GM18511 (cell line): ENCODE measurements at regions not wholly inside any gene's neighbourhood (a gene's known extent, or its start where the extent isn't known, plus 50 kb on each side); places are given as distances from the start of the nearest gene placed in this dataset.
"Not testable (repeated sequence)": the region's sequence is repeated elsewhere in the genome, so short reads cannot be mapped to it uniquely, and the experiment has no call there.

Source experiments
- ATAC-seq: cut with Tn5 transposase; IDR thresholded peaks from one replicate; pipeline ENCODE4 v1.9.1; 2021; ENCODE audit warnings: mild to moderate bottlenecking, moderate library complexity; ENCODE audit not compliant: unreplicated experiment

DNA sequence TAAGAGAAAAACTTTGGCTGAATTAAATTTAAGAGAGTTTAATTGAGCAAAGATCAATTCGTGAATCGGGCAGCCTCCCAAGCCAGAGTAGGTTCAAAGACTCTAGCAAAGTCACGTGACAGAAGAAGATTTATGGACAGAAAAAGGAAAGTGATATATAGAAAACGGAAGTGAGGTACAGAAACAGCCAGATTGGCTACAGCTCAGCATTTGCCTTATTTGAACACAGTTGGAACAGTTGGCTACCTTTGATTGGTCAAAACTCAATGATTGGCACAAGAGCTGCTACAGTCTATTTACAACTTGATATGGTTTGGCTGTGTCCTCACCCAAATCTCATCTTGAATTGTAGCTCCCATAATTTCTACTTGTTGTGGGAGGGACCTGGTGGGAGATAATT, 102.6 kb downstream of the PLG start:
- no peak for ATAC-seq

DNA sequence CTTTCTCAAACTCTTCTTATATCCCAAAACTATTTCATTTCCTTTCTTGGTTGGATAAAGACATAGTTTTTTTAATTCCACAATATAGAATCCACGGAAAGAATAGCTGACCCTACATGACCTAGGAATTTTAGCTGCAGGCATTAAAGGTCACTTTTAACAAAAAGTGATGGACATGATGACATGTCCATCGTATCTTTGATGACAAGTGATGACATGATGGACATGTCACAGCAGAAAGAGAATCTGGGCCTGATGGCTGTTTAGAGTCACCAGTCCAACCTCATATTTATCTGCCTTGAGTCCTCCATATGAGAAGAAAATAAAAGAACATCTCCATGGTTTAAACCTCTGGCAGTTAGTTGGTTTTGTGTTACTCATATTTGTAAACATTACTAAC, 106.2 kb downstream of the PLG start:
- ATAC-seq: no peak

DNA sequence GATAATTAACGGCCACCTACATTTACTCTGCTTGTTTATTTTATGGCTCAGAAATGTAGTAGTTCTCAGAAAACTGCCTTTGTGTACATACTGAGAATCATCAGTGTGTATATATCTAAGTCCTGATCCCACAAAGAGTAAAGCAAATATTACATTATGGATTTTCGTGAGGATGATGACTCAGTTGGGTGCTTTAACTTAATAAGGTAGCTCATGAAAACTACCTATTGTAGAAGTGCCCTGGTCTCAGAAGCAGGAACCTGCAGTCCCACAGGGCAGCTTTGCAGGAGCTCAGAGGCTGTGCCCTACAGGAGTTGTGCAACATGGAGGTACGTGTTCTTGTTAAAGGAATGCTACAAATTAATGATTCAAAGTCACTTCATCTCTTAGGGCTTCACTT, 108.2 kb downstream of the PLG start:
- no peak for ATAC-seq

DNA sequence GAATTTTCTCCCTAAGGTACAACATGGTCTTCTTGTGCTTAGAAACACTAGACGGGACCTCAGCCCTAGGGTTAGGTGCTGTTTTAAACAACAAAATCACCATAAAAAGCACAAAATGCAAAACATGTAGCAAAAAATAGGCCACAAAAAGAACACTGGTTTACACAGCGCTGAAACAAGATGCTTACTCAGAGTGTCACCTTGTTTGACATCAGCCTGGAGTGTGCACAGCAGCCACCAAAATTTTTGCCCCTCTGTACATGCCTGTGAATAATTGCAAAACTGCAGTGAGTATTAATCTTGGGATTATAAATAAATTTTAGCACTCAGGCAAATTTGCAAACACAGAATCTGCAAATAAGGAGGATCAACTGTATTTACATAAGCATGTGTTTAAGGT, 110.1 kb downstream of the PLG start:
- no peak for ATAC-seq

DNA sequence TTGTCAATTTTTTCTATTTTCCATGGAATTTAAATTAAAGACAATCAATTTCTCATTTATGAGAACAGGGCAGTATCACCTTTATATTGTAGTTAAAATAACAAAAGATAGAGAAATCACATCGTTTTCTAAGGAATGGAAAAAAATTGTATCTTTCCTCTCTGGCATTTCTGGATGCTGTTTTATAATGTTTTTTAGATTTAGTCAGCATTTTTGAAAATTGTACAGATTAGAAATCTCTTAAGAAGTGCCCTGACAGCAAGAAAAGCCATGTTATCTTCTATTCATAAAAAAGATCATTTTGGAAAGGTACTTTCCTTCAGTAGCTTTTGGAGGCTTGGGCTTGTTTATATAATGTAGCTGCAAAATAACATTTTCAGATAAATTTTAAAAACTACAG, 116.9 kb downstream of the PLG start:
- no peak for ATAC-seq

DNA sequence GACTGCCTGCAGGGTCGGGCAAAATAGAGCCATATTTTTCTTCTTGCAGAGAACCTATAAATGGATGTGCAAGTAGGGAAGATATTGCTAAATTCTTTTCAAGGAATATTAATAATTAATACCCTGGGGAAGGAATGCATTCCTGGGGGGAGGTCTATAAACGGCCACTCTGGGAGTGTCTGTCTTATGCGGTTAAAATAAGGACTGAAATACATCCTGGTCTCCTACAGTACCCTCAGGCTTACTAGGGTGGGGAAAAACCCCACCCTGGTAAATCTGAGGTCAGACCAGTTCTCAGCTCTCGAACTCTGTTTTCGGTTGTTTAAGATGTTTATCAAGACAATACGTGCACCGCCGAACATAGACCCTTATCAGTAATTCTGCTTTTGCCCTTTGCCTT, 118.6 kb downstream of the PLG start:
- ATAC-seq: not testable (repeated sequence)

DNA sequence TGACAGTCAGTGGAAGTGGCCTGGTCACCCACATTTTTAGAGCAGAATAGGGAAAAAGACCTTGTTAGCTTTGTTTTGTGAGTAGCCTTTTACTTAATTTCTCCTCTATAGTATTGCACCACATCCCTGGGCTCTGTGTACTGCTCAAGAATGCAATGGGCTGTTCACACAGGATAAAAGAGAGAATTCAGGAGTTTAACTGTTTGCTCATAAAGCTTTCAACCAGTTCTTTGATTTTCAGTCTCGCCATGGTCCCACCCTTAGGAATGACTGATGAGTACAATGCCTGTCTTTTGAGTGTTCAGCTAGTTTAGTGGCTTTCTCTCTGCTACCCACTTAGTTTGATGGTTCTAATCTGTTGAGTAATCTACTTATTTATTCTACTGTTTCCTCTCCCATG, 129.7 kb downstream of the PLG start:
- ATAC-seq: no peak

DNA sequence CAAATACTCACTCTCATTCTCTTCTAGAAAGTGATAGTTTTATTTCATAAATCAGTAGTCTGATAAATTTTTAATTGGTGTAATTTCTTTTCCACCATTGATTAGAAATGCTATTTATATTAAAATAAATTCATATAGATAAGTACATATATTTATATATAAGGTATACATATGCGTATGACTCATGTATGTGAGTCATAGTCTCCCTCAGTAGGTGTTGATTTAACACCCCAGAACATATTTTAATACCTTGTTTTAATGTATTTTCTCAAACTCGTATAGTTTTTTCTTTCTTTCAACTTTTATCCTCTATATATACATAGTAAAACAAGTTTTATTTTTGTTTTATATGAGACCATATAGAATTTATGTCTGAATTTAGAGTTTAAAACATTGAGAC, 130.4 kb downstream of the PLG start:
- no peak for ATAC-seq

DNA sequence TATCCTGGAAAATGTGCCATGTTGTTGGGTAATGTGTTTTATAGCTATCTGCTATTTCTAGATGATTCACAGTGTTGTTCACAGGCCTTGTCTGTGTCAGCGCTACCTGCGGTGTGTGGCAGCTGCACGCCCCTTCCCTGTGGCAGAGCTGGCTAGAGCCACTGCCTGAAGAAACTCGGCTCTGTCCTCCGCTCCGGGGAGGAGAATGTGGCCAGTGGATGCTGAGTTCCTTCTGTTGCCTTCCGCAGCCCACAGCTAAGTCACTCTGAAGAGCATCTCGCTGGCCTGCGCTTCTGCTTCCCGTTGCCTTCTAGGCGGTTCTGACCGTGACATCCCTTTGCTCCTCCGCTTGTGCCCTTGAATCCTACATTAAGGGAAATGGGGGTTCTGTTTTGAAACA, 135.1 kb downstream of the PLG start:
- ATAC-seq: no peak

DNA sequence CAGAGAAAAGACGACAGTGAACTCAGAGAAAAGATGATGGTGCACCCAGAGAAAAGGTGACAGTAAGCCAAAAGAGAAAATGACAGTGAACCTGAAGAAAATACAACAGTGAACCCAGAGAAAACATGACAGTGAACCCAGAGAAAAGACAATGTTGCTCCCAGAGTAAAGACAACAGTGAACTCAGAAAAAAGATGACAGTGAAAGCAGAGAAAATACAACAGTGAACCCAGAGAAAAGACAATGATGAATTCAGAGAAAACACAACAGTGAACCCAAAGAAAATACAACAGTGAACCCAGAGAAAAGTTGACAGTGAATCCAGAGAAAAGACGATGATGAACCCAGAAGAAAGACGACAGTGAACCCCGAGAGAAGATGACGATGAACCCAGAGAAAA, 140.5 kb upstream of the MAP3K4 start:
- ATAC-seq: no peak

DNA sequence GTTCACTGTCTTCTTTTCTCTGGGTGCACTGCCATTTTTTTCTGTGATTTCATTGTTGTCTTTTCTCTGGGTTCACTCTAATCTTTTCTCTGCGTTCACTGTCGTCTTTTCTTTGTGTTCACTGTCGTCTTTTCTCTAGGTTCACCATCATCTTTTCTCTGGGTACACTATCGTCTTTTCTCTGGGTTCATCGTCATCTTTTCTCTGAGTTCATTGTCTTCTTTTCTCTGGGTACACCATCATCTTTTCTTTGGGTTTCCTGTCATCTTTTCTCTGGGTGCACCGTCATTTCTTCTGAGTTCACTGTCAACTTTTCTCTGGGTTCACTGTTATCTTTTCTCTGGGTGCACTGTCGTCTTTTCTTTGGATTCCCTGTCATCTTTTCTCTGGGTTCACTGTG, 137.6 kb upstream of the MAP3K4 start:
- no peak for ATAC-seq

DNA sequence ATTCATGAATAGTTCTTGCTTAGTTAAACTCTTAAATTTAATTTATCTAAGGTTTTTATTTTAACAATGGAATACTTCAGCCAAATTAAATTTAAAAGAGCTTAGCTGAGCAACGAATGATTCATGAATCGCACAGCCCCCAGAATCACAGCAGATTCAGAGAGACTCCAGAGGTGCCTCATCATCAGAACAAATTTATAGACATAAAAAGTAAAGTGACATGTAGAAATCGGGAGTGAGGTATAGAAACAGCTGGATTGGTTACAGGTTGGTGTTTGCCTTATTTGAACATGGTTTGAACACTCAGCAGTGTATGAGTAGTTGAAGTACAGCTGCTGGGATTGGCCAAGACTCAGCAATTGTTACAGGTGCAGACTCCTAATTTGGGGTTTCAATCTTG, 132.7 kb upstream of the MAP3K4 start:
- no peak for ATAC-seq

DNA sequence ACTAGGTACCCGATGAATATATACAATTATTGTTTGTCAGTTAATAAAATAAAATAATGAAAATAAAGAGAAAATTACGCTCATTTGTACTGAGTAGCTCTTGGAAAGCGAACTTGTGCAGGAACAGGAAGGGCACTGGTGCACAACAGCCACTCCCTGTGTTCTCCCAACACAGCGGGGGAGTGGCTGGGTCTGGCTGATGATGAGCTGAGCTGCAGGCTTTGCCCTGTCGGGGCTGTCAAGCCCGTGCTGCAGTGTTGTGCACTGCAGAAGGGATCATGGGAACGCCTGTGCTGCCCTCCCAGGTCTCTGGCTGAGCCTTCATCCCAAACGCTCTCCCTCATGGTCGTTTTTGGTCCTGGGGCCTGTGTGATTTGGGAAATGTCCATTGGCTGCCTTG, 131.7 kb upstream of the MAP3K4 start:
- ATAC-seq: no peak

DNA sequence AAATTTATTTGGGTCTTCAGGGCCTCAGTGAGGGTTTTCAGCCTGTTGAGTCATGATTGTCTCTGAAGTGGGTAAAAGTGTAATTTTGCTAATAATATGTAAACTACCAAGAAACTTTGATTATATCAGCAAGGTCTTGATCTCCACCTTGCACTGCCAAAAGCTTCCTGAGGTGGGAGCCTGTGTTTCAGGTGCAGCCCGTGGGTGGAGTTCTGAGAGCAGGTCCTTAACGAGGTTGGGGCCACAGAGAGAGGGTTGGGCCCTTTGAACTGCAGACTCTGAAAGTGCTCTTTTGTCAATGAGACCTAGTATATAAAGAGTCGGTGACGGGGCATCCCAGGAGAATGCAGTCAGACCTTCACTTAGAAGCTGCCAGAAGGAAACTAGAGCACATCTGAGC, 129.7 kb upstream of the MAP3K4 start:
- ATAC-seq: no peak

DNA sequence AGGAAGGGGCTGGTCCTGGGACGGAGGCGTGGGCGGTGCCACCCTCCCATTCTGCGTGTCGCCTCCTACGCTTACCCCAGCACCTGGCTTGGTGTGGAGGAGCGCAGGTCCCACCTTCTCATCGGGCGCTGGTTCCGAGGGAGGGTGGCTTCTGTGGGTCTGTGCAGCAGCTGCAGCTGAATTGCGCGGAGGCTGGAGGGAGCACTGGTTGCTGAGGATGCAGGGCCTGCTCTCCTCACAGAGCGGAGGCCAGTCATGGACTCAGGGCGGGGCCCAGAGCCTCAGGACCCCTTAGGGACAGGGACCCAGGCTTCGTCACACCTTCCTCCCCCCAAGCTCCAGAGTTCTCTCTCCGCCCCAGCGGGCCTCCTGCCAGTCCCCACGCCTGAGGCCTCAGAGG, 127.8 kb upstream of the MAP3K4 start:
- no peak for ATAC-seq

DNA sequence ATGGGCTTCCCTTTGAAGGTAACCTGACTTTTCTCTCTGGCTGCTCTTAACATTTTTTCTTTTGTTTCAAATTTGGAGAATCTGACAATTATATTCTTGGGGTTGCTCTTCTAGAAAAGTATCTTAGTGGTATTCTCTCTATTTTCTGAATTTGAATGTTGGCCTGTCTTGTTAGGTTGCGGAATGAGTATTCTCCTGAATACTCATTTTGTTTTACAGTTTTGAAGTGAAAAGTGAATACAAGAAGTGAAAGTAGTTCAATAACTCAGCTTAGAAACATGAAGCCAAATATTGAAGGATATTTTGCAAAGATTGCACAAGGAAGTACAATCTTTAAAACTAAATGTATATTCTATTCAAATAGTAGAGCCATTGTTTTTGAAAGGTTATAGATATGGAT, 120.2 kb upstream of the MAP3K4 start:
- ATAC-seq: peak; percentile 77

DNA sequence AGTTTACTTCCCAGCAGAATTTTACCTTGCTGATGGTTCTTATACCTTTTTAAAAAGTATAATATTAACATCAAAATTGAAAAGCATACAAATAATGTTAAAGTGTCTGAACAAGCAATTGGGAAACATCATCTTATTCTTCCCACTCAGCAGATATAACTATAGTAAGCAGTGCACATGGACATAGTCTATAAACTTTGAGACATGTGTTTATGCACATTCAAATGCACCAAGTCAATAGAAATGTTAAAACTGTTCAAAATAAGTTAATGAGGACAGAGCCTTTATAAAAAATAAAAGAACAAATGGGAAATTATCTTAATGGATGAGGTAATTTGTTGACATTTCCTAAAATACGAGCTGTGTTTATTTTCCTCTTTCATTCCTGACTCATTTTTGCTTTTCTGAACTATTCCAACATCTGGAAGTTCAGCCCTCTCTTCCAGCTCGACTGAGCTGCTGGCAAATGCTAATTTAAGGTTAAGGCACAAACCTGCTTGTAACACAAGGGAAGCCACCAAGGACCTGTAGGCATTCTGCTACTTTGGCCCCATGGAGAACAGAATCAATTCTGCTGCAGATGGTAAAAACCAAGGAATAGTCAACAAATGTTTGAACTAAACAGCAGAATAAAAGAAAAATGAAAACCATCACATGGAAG, 110.3 kb upstream of the MAP3K4 start:
- ATAC-seq: no peak

DNA sequence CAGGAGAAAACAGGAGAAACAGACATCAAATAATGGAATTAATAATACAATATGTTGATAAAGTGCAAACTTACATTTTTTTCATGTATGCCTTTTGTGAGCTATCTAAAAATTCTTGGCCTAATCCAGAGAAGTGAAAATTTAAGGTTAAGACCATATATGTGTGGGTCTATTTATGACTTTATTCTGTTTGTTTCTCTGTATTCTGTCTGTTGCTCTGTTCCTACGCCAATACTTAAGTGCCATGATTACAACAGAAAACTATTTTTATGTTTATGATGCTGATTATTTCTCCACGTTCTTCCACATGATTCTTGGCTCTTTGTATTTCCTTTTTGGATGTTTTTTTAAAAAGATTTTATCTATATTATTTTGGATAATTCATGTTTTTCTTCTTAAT, 109.6 kb upstream of the MAP3K4 start:
- ATAC-seq: no peak

DNA sequence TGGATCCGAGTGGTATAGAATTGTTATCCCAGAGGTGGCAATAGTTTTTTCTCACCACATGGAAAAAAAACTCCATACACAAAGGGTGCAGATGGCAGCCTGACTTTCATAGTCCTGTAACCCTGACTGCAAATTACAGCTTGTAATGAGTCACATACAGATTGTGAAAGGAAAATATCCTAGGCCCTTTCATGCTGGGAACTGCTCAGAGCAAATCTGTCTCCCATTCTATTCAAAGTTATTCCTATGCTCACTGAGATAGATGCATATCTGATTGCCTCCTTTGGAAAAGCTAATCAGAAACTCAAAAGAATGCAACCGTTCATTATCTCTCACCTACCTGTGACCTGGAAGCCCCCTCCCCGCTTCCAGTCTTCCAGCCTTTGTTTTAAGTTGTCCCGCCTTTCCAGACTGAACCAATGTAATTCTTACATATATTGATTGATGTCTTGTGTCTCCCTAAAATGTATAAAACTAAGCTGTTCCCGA, 108.7 kb upstream of the MAP3K4 start:
- no peak for ATAC-seq

DNA sequence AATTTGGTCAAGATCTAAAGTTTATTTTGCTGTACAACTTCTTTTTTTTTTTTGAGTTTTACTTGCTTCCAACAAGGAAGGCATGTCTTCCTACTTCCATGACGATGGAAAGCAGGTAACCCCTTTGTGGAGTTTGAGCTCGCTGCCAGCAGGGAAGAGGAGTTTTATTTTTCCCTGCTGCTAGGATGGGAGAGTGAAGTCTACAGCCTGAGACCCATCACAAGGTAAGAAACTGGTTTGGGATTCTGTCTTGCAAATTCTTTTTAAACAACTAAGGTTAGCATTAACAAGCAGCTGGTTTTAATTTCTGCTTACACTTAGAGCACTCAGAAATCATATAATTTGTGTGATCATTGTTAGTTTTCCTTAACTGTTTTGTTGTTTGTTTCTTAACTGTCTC, 108.0 kb upstream of the MAP3K4 start:
- ATAC-seq: no peak

DNA sequence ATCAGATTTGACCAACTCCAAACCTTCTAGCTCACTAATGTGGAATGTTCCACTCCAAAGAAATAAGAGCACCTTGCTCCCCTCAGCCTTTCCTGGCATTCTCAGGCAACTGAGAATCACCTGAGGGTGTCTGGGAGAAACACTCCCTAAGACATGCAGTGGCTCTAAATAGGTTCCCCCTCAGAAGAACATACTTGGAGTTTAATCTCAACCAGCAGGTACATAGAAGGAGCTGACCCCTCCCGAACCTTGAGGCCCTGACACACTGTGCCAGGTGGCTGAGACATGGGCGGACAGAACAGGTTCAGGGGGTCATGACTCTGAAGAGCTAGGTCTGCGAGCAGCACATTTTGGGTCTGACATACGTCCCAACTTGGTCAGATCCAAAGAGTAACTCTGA, 107.6 kb upstream of the MAP3K4 start:
- ATAC-seq: no peak

DNA sequence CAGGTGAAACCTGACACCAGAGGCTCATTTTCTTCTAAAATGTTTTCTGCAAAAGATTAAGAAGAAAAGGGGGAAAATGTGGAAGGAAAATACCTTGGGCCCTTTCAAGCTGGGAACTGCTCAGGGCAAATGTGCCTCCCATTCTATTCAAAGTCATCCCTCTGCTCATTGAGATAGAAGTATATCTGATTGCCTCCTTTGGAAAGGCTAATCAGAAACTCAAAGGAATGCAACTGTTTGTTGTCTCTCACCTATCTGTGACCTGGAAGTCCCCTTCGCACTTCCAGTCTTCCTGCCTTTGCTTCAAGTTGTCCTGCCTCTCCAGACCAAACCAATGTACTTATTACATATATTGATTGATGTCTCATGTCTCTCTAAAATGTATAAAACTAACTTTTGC, 102.4 kb upstream of the MAP3K4 start:
- ATAC-seq: not testable (repeated sequence)

DNA sequence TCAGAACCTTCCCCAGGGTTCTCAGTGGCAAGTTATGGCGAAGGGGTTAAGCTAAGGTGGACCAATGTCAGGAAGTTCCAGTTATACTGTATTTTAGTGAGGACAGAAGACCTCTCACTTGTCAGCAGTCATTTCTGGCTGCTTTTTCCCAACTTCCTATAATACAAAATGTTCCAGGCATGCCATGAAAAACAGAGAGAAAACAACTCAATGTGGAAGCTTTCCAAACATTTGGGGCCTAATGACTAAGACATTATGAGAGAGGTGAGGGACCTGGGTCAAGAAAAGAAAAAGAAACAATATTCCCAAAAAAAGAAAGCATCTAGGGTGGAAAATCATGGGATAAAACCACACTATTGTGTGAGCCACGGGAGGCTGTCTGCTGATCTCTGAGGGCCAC, 99.9 kb upstream of the MAP3K4 start:
- ATAC-seq: no peak
